GM18873 (cell line): ENCODE measurements at regions not wholly inside any gene's neighbourhood (a gene's known extent, or its start where the extent isn't known, plus 50 kb on each side); places are given as distances from the start of the nearest gene placed in this dataset.
"Not testable (repeated sequence)": the region's sequence is repeated elsewhere in the genome, so short reads cannot be mapped to it uniquely, and the experiment has no call there.

ENCODE experiments used
- ATAC-seq: cut with Tn5 transposase; IDR thresholded peaks from one replicate; pipeline ENCODE4 v1.9.1; 2021; ENCODE audit warnings: mild to moderate bottlenecking, moderate library complexity, moderate number of reproducible peaks; ENCODE audit not compliant: unreplicated experiment, low FRiP score

GRCh38 chr15:79535536-79535935 is 103.4 kb downstream of the MINAR1 start:
- ATAC-seq: no peak

GRCh38 chr15:79538527-79538926 is 106.4 kb downstream of the MINAR1 start:
- ATAC-seq: no peak

GRCh38 chr15:79539401-79539800 is 107.3 kb downstream of the MINAR1 start:
- no peak for ATAC-seq

GRCh38 chr15:79540551-79540950 is 108.4 kb downstream of the MINAR1 start:
- no peak for ATAC-seq

GRCh38 chr15:79541196-79541595 is 109.1 kb downstream of the MINAR1 start:
- no peak for ATAC-seq

- no peak for ATAC-seq
Observed at GRCh38 chr15:79543097-79543496, 111.0 kb downstream of the MINAR1 start.

- no peak for ATAC-seq
Observed at GRCh38 chr15:79549196-79549595, 117.1 kb downstream of the MINAR1 start.

GRCh38 chr15:79560384-79560783 is 128.2 kb downstream of the MINAR1 start:
- no peak for ATAC-seq

- no peak for ATAC-seq
Observed at GRCh38 chr15:79561982-79562381, 129.8 kb downstream of the MINAR1 start.

- ATAC-seq: no peak
Observed at GRCh38 chr15:79562403-79562815, 130.3 kb downstream of the MINAR1 start.

GRCh38 chr15:79562899-79563298 is 130.8 kb downstream of the MINAR1 start:
- ATAC-seq: no peak

GRCh38 chr15:79570004-79570403 is 137.9 kb downstream of the MINAR1 start:
- ATAC-seq: no peak

- no peak for ATAC-seq
Observed at GRCh38 chr15:79572691-79573404, 140.7 kb downstream of the MINAR1 start.

GRCh38 chr15:79574431-79575273 is 142.5 kb downstream of the MINAR1 start:
- not testable (repeated sequence) for ATAC-seq

- ATAC-seq: no peak
Observed at GRCh38 chr15:79582650-79583049, 150.5 kb downstream of the MINAR1 start.

- ATAC-seq: no peak
Observed at GRCh38 chr15:79592126-79592525, 160.0 kb downstream of the MINAR1 start.

GRCh38 chr15:79593119-79593869 is 161.2 kb downstream of the MINAR1 start:
- no peak for ATAC-seq

- no peak for ATAC-seq
Observed at GRCh38 chr15:79595306-79595705, 163.2 kb downstream of the MINAR1 start.

GRCh38 chr15:79595995-79596622 is 164.0 kb downstream of the MINAR1 start:
- ATAC-seq: peak; percentile 93

GRCh38 chr15:79598639-79599038 is 166.5 kb downstream of the MINAR1 start:
- no peak for ATAC-seq
